Right atrium auricular region (tissue), 2 donors: ENCODE measurements at regions not wholly inside any gene's neighbourhood (a gene's known extent, or its start where the extent isn't known, plus 50 kb on each side); places are given as distances from the start of the nearest gene placed in this dataset.

Experiments
- DNase-seq: peaks from one replicate; pipeline ENCODE4 v3.0.0-alpha.2; 2019; ENCODE audit warnings: low spot score
- H3K27ac ChIP-seq, 2 donors: fragments of 200-600 bp; sonication (generic); 1 replicate in 1 of 2; 2 replicates in 1 of 2; pipeline ENCODE4 v1.5.1; 2016 to 2019
- H3K27me3 ChIP-seq, 2 donors: fragments of 200-600 bp; sonication (generic); one replicate each; pipeline versions ENCODE4 v1.5.1 to v1.6.0; 2017 to 2019
- H3K36me3 ChIP-seq: fragments of 200-600 bp; sonication (generic); one replicate; pipeline ENCODE4 v1.5.1; 2016
- H3K4me1 ChIP-seq, 2 donors: fragments of 200-600 bp; sonication (generic); one replicate each; pipeline versions ENCODE4 v1.5.1 to v1.6.0; 2017 to 2019
- H3K4me3 ChIP-seq, 2 donors: fragments of 200-600 bp; sonication (generic); 1 replicate in 1 of 2; 2 replicates in 1 of 2; pipeline ENCODE4 v1.5.1; 2017 to 2019; ENCODE audit warnings: mild to moderate bottlenecking in 1 of 2, moderate library complexity in 1 of 2
- H3K9me3 ChIP-seq, 2 donors: fragments of 200-600 bp; sonication (generic); one replicate each; pipeline ENCODE4 v1.5.1; 2019
- TF ChIP-seq, protein P1 (sequence below), 2 donors: fragments of 200-600 bp; sonication (generic); IDR thresholded peaks; one replicate each; pipeline ENCODE4 v1.5.1; 2019; ENCODE audit warnings: antibody characterized with exemption in 2 of 2

DNA sequence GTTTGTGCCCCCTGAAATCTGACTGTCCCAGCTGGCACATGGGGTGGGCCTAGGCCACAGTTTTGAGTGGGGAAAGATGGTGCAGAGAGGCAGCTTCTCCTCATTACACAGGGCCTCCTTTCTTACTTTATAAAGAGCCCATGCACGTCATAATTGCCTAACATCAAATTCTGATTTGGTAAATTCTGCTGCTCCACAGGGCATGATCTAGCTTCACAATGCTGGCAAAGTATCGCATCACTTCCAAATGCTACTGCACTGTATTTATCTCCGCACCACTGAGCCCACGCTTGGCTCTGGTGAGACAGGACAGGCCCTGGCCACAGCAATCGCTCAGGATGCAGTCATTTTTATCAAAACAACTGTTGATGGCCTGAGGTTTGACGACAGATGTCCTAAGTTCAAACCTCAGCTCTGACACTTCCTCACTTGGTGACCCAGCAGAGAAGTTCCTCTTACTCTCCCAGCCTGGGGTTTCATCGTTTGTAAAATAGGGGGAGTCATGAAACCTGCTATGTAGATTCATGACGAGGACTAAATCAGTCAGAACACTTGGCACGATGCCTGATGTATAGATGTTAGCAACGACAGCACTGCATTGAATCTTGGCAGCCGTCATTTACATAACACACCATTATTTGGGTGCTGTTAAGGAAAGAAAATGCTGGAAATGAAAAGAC lies 187.9 kb downstream of the TTLL2 start:
- no peaks in the 10 kb centered on the region for H3K27me3 ChIP-seq
- H3K9me3 ChIP-seq: no peaks in the 10 kb centered on the region
- no peaks in the 10 kb centered on the region for H3K36me3 ChIP-seq
- TF ChIP-seq, protein P1, sequence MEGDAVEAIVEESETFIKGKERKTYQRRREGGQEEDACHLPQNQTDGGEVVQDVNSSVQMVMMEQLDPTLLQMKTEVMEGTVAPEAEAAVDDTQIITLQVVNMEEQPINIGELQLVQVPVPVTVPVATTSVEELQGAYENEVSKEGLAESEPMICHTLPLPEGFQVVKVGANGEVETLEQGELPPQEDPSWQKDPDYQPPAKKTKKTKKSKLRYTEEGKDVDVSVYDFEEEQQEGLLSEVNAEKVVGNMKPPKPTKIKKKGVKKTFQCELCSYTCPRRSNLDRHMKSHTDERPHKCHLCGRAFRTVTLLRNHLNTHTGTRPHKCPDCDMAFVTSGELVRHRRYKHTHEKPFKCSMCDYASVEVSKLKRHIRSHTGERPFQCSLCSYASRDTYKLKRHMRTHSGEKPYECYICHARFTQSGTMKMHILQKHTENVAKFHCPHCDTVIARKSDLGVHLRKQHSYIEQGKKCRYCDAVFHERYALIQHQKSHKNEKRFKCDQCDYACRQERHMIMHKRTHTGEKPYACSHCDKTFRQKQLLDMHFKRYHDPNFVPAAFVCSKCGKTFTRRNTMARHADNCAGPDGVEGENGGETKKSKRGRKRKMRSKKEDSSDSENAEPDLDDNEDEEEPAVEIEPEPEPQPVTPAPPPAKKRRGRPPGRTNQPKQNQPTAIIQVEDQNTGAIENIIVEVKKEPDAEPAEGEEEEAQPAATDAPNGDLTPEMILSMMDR (IDR thresholded peaks at IDR 0.05): no peak
- no peak for DNase-seq
- H3K4me3 ChIP-seq: no peak overlapping the region
- no peaks in the 10 kb centered on the region for H3K4me1 ChIP-seq
- H3K27ac ChIP-seq: no peak overlapping the region

DNA sequence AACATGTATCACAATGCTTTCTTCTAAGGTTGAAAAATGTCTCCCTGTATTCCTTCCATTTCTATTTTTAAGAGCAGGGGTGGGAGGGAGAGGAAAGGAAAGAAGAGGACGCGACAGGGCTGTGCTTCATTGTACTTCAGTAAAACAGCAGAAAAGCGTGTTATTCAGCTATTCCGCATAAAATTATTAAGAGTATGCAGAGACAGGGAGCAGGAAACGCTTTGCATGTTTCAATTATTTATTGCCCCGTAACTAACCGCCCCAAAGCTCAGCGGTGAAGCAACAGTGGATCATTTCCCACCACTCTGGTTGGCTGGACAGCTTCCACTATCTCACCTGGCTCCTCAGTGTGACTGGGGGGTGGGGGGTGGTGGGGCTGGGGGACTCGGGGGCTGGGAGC lies 188.9 kb downstream of the TTLL2 start:
- Histone ChIP-seq H3K4me3 (no peak overlapping the region), H3K27ac (no peak overlapping the region), H3K36me3 (no peaks in the 10 kb centered on the region), H3K27me3 (no peaks in the 10 kb centered on the region), H3K9me3 (no peaks in the 10 kb centered on the region), H3K4me1 (no peaks in the 10 kb centered on the region)
- DNase-seq: no peak
- TF ChIP-seq, protein P1 (IDR thresholded peaks at IDR 0.05): no peak

DNA sequence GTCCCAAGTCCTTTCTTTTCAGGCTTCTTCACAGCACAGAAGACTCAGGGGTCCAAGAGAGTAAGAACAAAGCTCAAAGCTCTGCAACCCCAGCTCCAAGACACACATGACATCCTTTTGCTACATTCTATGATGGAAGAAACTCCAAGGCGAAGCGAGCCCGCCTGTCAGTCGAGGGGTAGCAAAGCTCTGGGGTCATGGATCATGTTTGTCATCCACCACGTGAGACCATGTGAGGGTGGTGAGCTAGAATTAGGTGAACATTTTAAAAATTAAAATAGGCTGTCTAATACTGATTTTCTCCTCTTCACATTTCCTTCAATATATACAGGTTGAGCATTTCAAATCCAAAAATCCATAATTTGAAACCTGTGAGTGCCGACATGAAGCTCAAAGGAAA lies 189.6 kb downstream of the TTLL2 start:
- H3K27ac ChIP-seq: no peak overlapping the region
- H3K4me1 ChIP-seq: no peaks in the 10 kb centered on the region
- H3K4me3 ChIP-seq: no peak overlapping the region
- H3K27me3 ChIP-seq: no peaks in the 10 kb centered on the region
- H3K36me3 ChIP-seq: no peaks in the 10 kb centered on the region
- no peak for DNase-seq
- no peaks in the 10 kb centered on the region for H3K9me3 ChIP-seq
- TF ChIP-seq, protein P1 (IDR thresholded peaks at IDR 0.05): no peak

DNA sequence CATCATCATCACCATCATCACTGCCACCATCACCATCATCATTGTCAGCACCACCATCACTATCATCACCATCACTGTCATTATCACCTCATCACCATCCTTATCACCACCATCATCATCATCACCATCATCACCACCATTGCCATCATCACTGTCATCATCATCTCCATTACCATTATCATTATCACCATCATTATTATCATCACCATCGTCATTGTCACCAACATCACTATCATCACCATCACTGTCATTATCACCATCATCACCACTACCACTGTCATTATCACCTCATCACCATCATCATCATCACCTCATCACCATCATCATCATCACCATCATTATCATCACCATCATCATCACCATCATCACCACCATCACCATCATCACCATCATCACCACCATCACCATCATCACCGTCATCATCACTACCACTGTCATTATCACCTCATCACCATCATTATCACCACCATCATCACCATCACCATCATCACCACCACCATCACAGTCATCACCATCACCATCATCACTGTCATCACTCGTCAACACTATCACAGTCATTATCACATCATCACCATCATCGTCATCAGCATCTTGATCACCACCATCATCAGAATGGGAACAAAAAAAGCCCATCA lies 191.1 kb downstream of the TTLL2 start:
- Histone ChIP-seq H3K27me3 (no peaks in the 10 kb centered on the region), H3K4me1 (no peaks in the 10 kb centered on the region), H3K4me3 (no peak overlapping the region), H3K27ac (no peak overlapping the region), H3K9me3 (no peaks in the 10 kb centered on the region), H3K36me3 (no peaks in the 10 kb centered on the region)
- TF ChIP-seq, protein P1 (IDR thresholded peaks at IDR 0.05): no peak
- DNase-seq: no peak

DNA sequence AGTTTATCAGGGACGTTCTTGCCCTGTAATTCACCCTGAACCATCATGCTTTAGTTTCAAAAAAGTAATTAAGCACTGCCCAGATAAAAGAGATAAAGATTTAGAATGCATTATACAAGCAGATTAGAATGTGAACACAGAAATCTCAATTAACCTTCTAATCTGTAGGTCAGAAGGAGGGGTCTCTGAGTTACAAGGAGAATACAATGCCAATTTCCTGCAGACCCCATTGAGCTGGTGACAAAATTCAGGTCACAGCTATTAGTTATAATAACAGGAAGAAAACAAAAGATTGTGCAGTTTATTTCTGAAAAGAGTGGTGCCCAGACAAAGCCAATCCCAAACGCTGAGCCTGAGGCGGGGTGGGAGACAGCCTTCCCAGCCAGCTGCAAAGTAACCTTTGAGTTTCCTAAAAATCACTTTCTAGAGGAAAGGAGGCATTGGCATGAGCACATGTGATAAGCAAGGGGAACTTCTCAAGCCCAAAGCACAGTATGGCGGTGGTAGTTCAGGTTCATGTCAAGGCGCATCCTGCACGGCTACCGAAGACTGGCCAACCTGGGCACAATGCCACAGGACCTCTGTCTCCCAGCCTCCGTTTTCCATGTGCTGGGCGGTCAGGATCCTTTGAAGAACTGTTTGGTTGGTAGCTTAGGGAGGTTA lies 192.5 kb downstream of the TTLL2 start:
- Histone ChIP-seq H3K36me3 (no peaks in the 10 kb centered on the region), H3K27ac (no peak overlapping the region), H3K9me3 (no peaks in the 10 kb centered on the region), H3K4me1 (no peaks in the 10 kb centered on the region), H3K4me3 (no peak overlapping the region), H3K27me3 (no peaks in the 10 kb centered on the region)
- DNase-seq: no peak
- TF ChIP-seq, protein P1 (IDR thresholded peaks at IDR 0.05): no peak
